Breast epithelium (tissue), 4 donors: ENCODE measurements at regions not wholly inside any gene's neighbourhood (a gene's known extent, or its start where the extent isn't known, plus 50 kb on each side); places are given as distances from the start of the nearest gene placed in this dataset.

ENCODE experiments used
- DNase-seq, 2 donors: peaks; one replicate each; pipeline ENCODE4 v3.0.0-alpha.2; 2019; ENCODE audit warnings: low spot score in 2 of 2
- H3K27ac ChIP-seq, 2 donors: fragments of 200-600 bp; sonication (generic) in 1 of 2; one replicate each; pipeline ENCODE4 v1.5.1; 2016 to 2019; ENCODE audit warnings: mild to moderate bottlenecking in 1 of 2
- H3K27me3 ChIP-seq, 2 donors: fragments of 200-600 bp; sonication (generic) in 1 of 2; one replicate each; pipeline versions ENCODE4 v1.5.1 to v1.6.0; 2017 to 2019; ENCODE audit warnings: control low read depth in 1 of 2, mild to moderate bottlenecking in 1 of 2
- H3K36me3 ChIP-seq: fragments of 200-600 bp; one replicate; pipeline ENCODE4 v1.5.1; 2019
- H3K4me1 ChIP-seq, 2 donors: fragments of 200-600 bp; sonication (generic); one replicate each; pipeline ENCODE4 v1.5.1; 2016 to 2019; ENCODE audit warnings: control low read depth in 1 of 2
- H3K4me3 ChIP-seq, 3 donors: fragments of 200-600 bp; sonication (generic); 1 replicate in 2 of 3; 2 replicates in 1 of 3; pipeline ENCODE4 v1.5.1; 2016 to 2019; ENCODE audit warnings: mild to moderate bottlenecking in 3 of 3, moderate library complexity in 2 of 3
- H3K9me3 ChIP-seq, 2 donors: fragments of 200-600 bp; sonication (generic) in 1 of 2; one replicate each; pipeline ENCODE4 v1.5.1; 2016 to 2019; ENCODE audit warnings: control low read depth in 1 of 2
- CTCF ChIP-seq, 3 donors: fragments of 450-650 bp; IDR thresholded peaks; one replicate each; pipeline ENCODE4 v1.5.1; 2016 to 2017; ENCODE audit warnings: antibody characterized with exemption in 3 of 3, mild to moderate bottlenecking in 3 of 3, moderate library complexity in 3 of 3
- POLR2A ChIP-seq: fragments of 450-650 bp; IDR thresholded peaks from one replicate; pipeline ENCODE4 v1.6.1; 2016; ENCODE audit warnings: antibody characterized with exemption, mild to moderate bottlenecking, moderate library complexity
- POLR2AphosphoS5 ChIP-seq, 3 donors: sonication (generic); formaldehyde crosslinking; IDR thresholded peaks; one replicate each; pipeline ENCODE4 v1.6.1; 2017; ENCODE audit warnings: antibody characterized with exemption in 3 of 3
- intact Hi-C: fragments of 100-400 bp; cut with DNase I; formaldehyde crosslinking; loops from one replicate; pipeline ENCODE4 v1.15.1; 2023; ENCODE audit warnings: low total_unique reads

DNA sequence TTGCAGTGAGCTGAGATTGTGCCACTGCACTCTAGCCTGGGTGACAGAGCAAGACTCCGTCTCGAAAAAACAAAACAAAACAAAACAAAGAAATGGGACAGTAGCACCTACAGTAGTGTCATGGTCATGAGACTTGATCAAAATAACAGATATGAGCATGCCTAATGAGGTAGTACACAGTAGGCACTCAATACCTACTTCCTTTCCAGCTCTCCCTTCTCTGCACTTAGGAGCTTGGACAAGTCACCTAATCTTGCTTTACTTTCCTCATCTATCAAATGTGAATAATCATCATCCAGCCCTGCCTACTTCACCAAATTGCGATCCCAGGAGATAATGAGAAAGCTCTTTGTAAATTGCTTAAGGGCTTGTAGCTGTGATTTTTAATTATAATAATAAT is 55.4 kb upstream of the EPB41L1 start:
- intact Hi-C loops = no loop called here
- H3K27ac ChIP-seq = peak overlapping the region; percentile 69 to 88

GRCh38 chr20:36101192-36101591 is 53.3 kb upstream of the EPB41L1 start:
- intact Hi-C loops = no loop called here
- peaks cover 0 to 26% of the 10 kb centered on the region in 2 donors for H3K4me1 ChIP-seq

More for the DNA sequence above, 55.4 kb upstream of the EPB41L1 start:
- DNase-seq = no peak
- no peaks in the 10 kb centered on the region for H3K27me3 ChIP-seq
- no peaks in the 10 kb centered on the region for H3K9me3 ChIP-seq
- H3K4me1 ChIP-seq = peaks cover 0 to 26% of the 10 kb centered on the region in 2 donors
- no peak overlapping the region for H3K4me3 ChIP-seq
- TF ChIP-seq POLR2A (no peak), CTCF (IDR thresholded peaks at IDR 0.05) (no peak), POLR2AphosphoS5 (IDR thresholded peaks at IDR 0.05) (no peak)
- no peaks in the 10 kb centered on the region for H3K36me3 ChIP-seq

DNA sequence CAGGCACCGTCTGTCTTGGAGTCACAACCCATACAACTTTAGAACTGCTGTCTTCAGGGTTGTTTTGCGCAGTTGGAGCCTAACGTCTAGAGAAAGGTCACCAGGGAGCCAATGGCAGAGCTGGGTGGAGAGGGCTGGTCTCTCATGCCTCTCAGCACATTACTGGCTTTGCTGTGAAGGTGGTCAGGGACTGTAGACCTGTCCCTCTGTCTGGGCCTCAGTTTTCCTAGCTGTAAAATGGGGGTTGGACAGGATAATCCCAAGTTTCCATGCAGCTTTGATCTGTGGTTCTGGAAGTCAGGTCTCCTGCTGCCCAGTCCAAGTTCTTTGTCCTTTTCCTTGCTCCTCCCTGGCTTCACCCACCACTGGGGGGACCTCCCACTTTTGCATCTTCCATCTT is 52.2 kb upstream of the EPB41L1 start:
- Histone ChIP-seq H3K27ac (peak overlapping the region; percentile 59 to 64), H3K27me3 (no peaks in the 10 kb centered on the region), H3K36me3 (no peaks in the 10 kb centered on the region), H3K9me3 (no peaks in the 10 kb centered on the region), H3K4me3 (no peak overlapping the region), H3K4me1 (peaks cover 0 to 22% of the 10 kb centered on the region in 2 donors)
- intact Hi-C loops = no loop called here
- DNase-seq = no peak
- TF ChIP-seq POLR2AphosphoS5 (IDR thresholded peaks at IDR 0.05) (no peak), POLR2A (no peak), CTCF (IDR thresholded peaks at IDR 0.05) (no peak)

More at GRCh38 chr20:36101192-36101591, 53.3 kb upstream of the EPB41L1 start:
- no peak for DNase-seq
- Histone ChIP-seq H3K9me3 (no peaks in the 10 kb centered on the region), H3K27ac (peak overlapping the region; percentile 58 to 88), H3K27me3 (no peaks in the 10 kb centered on the region), H3K4me3 (no peak overlapping the region), H3K36me3 (no peaks in the 10 kb centered on the region)
- no peak for TF ChIP-seq POLR2AphosphoS5 (IDR thresholded peaks at IDR 0.05)
- no peak for TF ChIP-seq POLR2A
- no peak for TF ChIP-seq CTCF (IDR thresholded peaks at IDR 0.05)

GRCh38 chr20:36102809-36103596 is 51.5 kb upstream of the EPB41L1 start:
- no peaks in the 10 kb centered on the region for H3K36me3 ChIP-seq
- H3K4me1 ChIP-seq = peaks cover 0 to 15% of the 10 kb centered on the region in 2 donors
- H3K27ac ChIP-seq = peak overlapping the region; percentile 64 to 65
- DNase-seq = peak in 1 of 2 donors; percentile 70
- no peaks in the 10 kb centered on the region for H3K9me3 ChIP-seq
- no peak overlapping the region for H3K4me3 ChIP-seq
- no peaks in the 10 kb centered on the region for H3K27me3 ChIP-seq
- TF ChIP-seq POLR2AphosphoS5 (IDR thresholded peaks at IDR 0.05) (peak in 1 of 3 donors; percentile 6), POLR2A (no peak), CTCF (IDR thresholded peaks at IDR 0.05) (no peak)
- intact Hi-C loops = no loop called here

GRCh38 chr20:36104244-36104643 is 50.3 kb upstream of the EPB41L1 start:
- no peaks in the 10 kb centered on the region for H3K27me3 ChIP-seq
- DNase-seq = no peak
- H3K27ac ChIP-seq = peak overlapping the region; percentile 26 to 65
- no peaks in the 10 kb centered on the region for H3K36me3 ChIP-seq
- TF ChIP-seq CTCF (IDR thresholded peaks at IDR 0.05) (no peak), POLR2A (no peak)
- no peak overlapping the region for H3K4me3 ChIP-seq
- intact Hi-C loops = no loop called here
- H3K9me3 ChIP-seq = no peaks in the 10 kb centered on the region
- H3K4me1 ChIP-seq = peaks cover 0 to 8% of the 10 kb centered on the region in 2 donors
